H9 (cell line): ENCODE measurements at regions not wholly inside any gene's neighbourhood (a gene's known extent, or its start where the extent isn't known, plus 50 kb on each side); places are given as distances from the start of the nearest gene placed in this dataset.

Source experiments
- DNase-seq: peaks from one replicate; pipeline ENCODE4 v3.0.0-alpha.2; 2017
- H2AFZ ChIP-seq: one replicate; pipeline ENCODE4 v1.6.1; 2013; ENCODE audit warnings: mild to moderate bottlenecking, low read length, control low read depth, moderate library complexity
- H2AK5ac ChIP-seq: 2 replicates; pipeline ENCODE4 v1.6.1; 2013; ENCODE audit warnings: low read length, control low read depth, mixed read lengths; ENCODE audit not compliant: insufficient read length
- H2BK120ac ChIP-seq: one replicate; pipeline ENCODE4 v1.6.1; 2013; ENCODE audit warnings: low read depth, mild to moderate bottlenecking, low read length, control low read depth, inconsistent platforms; ENCODE audit not compliant: poor library complexity, severe bottlenecking
- H2BK12ac ChIP-seq: 2 replicates; pipeline ENCODE4 v1.6.1; 2013; ENCODE audit warnings: low read length, control low read depth, mixed read lengths, low read depth; ENCODE audit not compliant: insufficient read length
- H2BK15ac ChIP-seq: 2 replicates; pipeline ENCODE4 v1.6.1; 2013; ENCODE audit warnings: low read depth, low read length, control low read depth
- H2BK20ac ChIP-seq: one replicate; pipeline ENCODE4 v1.6.1; 2013; ENCODE audit warnings: low read depth, mild to moderate bottlenecking, low read length, control low read depth, inconsistent platforms; ENCODE audit not compliant: poor library complexity, severe bottlenecking
- H2BK5ac ChIP-seq: 2 replicates; pipeline ENCODE4 v1.6.1; 2013; ENCODE audit warnings: low read length, control low read depth, mixed read lengths; ENCODE audit not compliant: insufficient read length
- H3K14ac ChIP-seq: 2 replicates; pipeline ENCODE4 v1.6.1; 2013; ENCODE audit warnings: low read length, control low read depth; ENCODE audit not compliant: insufficient read depth
- H3K18ac ChIP-seq: 2 replicates; pipeline ENCODE4 v1.6.1; 2013; ENCODE audit warnings: low read depth, mild to moderate bottlenecking, mixed read lengths, low read length, control low read depth; ENCODE audit not compliant: insufficient read length
- H3K23ac ChIP-seq: 2 replicates; pipeline ENCODE4 v1.6.1; 2013; ENCODE audit warnings: low read length, control low read depth, mixed read lengths, low read depth; ENCODE audit not compliant: insufficient read length
- H3K23me2 ChIP-seq: 2 replicates; pipeline ENCODE4 v1.6.1; 2013; ENCODE audit warnings: low read depth, mild to moderate bottlenecking, mixed read lengths, low read length, control low read depth; ENCODE audit not compliant: insufficient read length, poor library complexity, severe bottlenecking
- H3K27ac ChIP-seq: 2 replicates; pipeline ENCODE4 v1.5.1; 2013; ENCODE audit warnings: low read length, control low read depth, mixed read lengths, low read depth; ENCODE audit not compliant: insufficient read length
- H3K27me3 ChIP-seq: 2 replicates; pipeline ENCODE4 v1.6.1; 2013; ENCODE audit warnings: low read length, control low read depth, inconsistent platforms; ENCODE audit not compliant: insufficient read depth
- H3K4ac ChIP-seq: 2 replicates; pipeline ENCODE4 v1.6.1; 2013; ENCODE audit warnings: low read depth, mild to moderate bottlenecking, control low read depth, inconsistent platforms, low read length, moderate library complexity
- H3K4me1 ChIP-seq: 2 replicates; pipeline ENCODE4 v1.6.1; 2013; ENCODE audit warnings: low read length, control low read depth, inconsistent platforms; ENCODE audit not compliant: insufficient read depth
- H3K4me2 ChIP-seq: 2 replicates; pipeline ENCODE4 v1.6.1; 2013; ENCODE audit warnings: low read length, control low read depth, mixed read lengths; ENCODE audit not compliant: insufficient read length, insufficient read depth
- H3K56ac ChIP-seq: 2 replicates; pipeline ENCODE4 v1.6.1; 2013; ENCODE audit warnings: low read depth, mild to moderate bottlenecking, mixed read lengths, low read length, control low read depth; ENCODE audit not compliant: insufficient read length
- H3K79me1 ChIP-seq: 2 replicates; pipeline ENCODE4 v1.6.1; 2013; ENCODE audit warnings: low read depth, mild to moderate bottlenecking, moderate library complexity, low read length, control low read depth, inconsistent platforms; ENCODE audit not compliant: insufficient read depth, poor library complexity, severe bottlenecking
- H3K79me2 ChIP-seq: 2 replicates; pipeline ENCODE4 v1.6.1; 2013; ENCODE audit warnings: low read length, control low read depth, inconsistent platforms; ENCODE audit not compliant: insufficient read depth
- H3K9ac ChIP-seq: 2 replicates; pipeline ENCODE4 v1.6.1; 2013; ENCODE audit warnings: low read length, control low read depth, mixed read lengths; ENCODE audit not compliant: insufficient read length; ENCODE audit errors: extremely low read depth
- H3K9me3 ChIP-seq: one replicate; pipeline ENCODE4 v1.6.1; 2013; ENCODE audit warnings: low read depth, low read length, inconsistent platforms; ENCODE audit not compliant: control insufficient read depth
- H3T11ph ChIP-seq: one replicate; pipeline ENCODE4 v1.6.1; 2013; ENCODE audit warnings: mild to moderate bottlenecking, low read length, control low read depth, inconsistent platforms
- H4K20me1 ChIP-seq: one replicate; pipeline ENCODE4 v1.6.1; 2013; ENCODE audit not compliant: control insufficient read depth, insufficient read length, insufficient read depth
- H4K5ac ChIP-seq: 2 replicates; pipeline ENCODE4 v1.6.1; 2013; ENCODE audit warnings: low read depth, mild to moderate bottlenecking, mixed read lengths, low read length, control low read depth; ENCODE audit not compliant: insufficient read length
- H4K8ac ChIP-seq: replicated peaks from 2 replicates; pipeline ENCODE4 v1.6.1; 2013; ENCODE audit warnings: low read length, control low read depth, mixed read lengths, low read depth; ENCODE audit not compliant: insufficient read length
- H4K91ac ChIP-seq: 2 replicates; pipeline ENCODE4 v1.6.1; 2013; ENCODE audit warnings: low read depth, mild to moderate bottlenecking, moderate library complexity, mixed read lengths, low read length, control low read depth; ENCODE audit not compliant: insufficient read length
- H3K27ac Mint-ChIP-seq, 3 experiments: 2 replicates in 2 of 3; 3 replicates in 1 of 3; pipeline ENCODE4 v1.8.0; 2020 to 2021; ENCODE audit warnings: mixed read lengths in 3 of 3, mild to moderate bottlenecking in 1 of 3, moderate library complexity in 1 of 3
- H3K27me3 Mint-ChIP-seq: 2 replicates; pipeline ENCODE4 v1.8.0; 2021; ENCODE audit warnings: low read depth, mild to moderate bottlenecking, moderate library complexity, mixed read lengths
- H3K36me3 Mint-ChIP-seq, 3 experiments: 2 replicates in 2 of 3; 3 replicates in 1 of 3; pipeline ENCODE4 v1.8.0; 2020 to 2021; ENCODE audit warnings: low read depth in 3 of 3, mixed read lengths in 3 of 3; ENCODE audit not compliant: insufficient read depth in 1 of 3
- H3K4me1 Mint-ChIP-seq, 2 experiments: 2 replicates each; pipeline ENCODE4 v1.8.0; 2020; ENCODE audit warnings: mixed read lengths in 2 of 2
- H3K4me3 Mint-ChIP-seq, 2 experiments: 2 replicates in 1 of 2; 3 replicates in 1 of 2; pipeline ENCODE4 v1.8.0; 2020 to 2021; ENCODE audit warnings: mild to moderate bottlenecking in 2 of 2, mixed read lengths in 2 of 2, moderate library complexity in 1 of 2
- H3K9me3 Mint-ChIP-seq, 2 experiments: 2 replicates in 1 of 2; 3 replicates in 1 of 2; pipeline ENCODE4 v1.8.0; 2020; ENCODE audit warnings: mild to moderate bottlenecking in 2 of 2, mixed read lengths in 2 of 2, moderate library complexity in 1 of 2
- WGBS: extraction: QIAGEN DNeasy Blood & Tissue Kit; methylation state at CpG from one replicate; pipeline ENCODE4 v1.1.7; 2013; ENCODE audit warnings: missing lambda C conversion rate, low lambda C conversion rate, mixed read lengths; ENCODE audit not compliant: insufficient read length; ENCODE audit errors: extremely low coverage; 5-methylcytosine and 5-hydroxymethylcytosine counted together
- TF ChIP-seq, protein P1 (sequence below): fragments of 200-600 bp; sonication (generic); conservative IDR thresholded peaks from 3 replicates; pipeline ENCODE4 v1.8.0; 2021; ENCODE audit warnings: antibody characterized with exemption, mild to moderate bottlenecking

DNA sequence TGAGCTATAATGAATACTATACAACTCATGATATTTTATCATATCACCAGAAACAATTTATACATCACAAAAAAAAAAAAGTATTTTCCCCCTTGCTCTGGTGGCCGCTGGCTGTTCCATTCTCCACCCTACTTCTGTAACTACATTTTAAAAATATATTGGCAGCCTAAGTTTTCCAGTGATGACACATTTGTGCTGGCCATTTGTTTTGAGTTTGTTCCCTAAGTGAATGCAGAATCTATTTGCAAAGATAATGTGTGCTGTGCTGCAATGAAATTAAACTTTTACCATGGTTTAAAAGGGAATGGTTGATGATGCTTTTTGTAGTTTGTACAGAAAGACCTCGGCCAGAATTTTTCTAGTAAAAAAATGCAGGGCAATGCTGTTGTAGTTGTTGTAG is 1092.8 kb downstream of the TMTC2 start:
- H4K8ac ChIP-seq: no peak overlapping the region
- Mint-ChIP-seq H3K27me3 (no peaks in the 10 kb centered on the region), H3K36me3 (peaks cover 0 to 6% (median 0%) of the 10 kb centered on the region in 3 experiments; a peak in 1 of 7 replicates), H3K27ac (no peak overlapping the region), H3K4me3 (no peak overlapping the region), H3K4me1 (peaks cover 4 to 5% of the 10 kb centered on the region in 2 experiments), H3K9me3 (peaks cover 1 to 6% of the 10 kb centered on the region in 2 experiments; a peak in 3 of 5 replicates)
- H3K27ac ChIP-seq: no peak overlapping the region
- H2BK120ac ChIP-seq: no peak overlapping the region
- no peaks in the 10 kb centered on the region for H3K9me3 ChIP-seq
- H3K79me1 ChIP-seq: no peaks in the 10 kb centered on the region
- H3K27me3 ChIP-seq: no peaks in the 10 kb centered on the region
- H2BK5ac ChIP-seq: no peak overlapping the region
- H3K9ac ChIP-seq: no peak overlapping the region
- no peak overlapping the region for H3K14ac ChIP-seq
- H2BK20ac ChIP-seq: no peak overlapping the region
- H3K4ac ChIP-seq: no peak overlapping the region
- H2BK12ac ChIP-seq: no peak overlapping the region
- H3T11ph ChIP-seq: no peak overlapping the region
- no peak for DNase-seq
- H4K91ac ChIP-seq: no peak overlapping the region
- H3K23me2 ChIP-seq: no peaks in the 10 kb centered on the region
- H2AK5ac ChIP-seq: no peak overlapping the region
- WGBS: no CpG with 5 or more reads among the region's 2 CpGs
- H2AFZ ChIP-seq: no peak overlapping the region
- H2BK15ac ChIP-seq: no peak overlapping the region
- H3K23ac ChIP-seq: no peak overlapping the region
- no peaks in the 10 kb centered on the region for H3K79me2 ChIP-seq
- no peaks in the 10 kb centered on the region for H4K20me1 ChIP-seq
- H4K5ac ChIP-seq: no peak overlapping the region
- no peaks in the 10 kb centered on the region for H3K4me1 ChIP-seq
- TF ChIP-seq, protein P1, sequence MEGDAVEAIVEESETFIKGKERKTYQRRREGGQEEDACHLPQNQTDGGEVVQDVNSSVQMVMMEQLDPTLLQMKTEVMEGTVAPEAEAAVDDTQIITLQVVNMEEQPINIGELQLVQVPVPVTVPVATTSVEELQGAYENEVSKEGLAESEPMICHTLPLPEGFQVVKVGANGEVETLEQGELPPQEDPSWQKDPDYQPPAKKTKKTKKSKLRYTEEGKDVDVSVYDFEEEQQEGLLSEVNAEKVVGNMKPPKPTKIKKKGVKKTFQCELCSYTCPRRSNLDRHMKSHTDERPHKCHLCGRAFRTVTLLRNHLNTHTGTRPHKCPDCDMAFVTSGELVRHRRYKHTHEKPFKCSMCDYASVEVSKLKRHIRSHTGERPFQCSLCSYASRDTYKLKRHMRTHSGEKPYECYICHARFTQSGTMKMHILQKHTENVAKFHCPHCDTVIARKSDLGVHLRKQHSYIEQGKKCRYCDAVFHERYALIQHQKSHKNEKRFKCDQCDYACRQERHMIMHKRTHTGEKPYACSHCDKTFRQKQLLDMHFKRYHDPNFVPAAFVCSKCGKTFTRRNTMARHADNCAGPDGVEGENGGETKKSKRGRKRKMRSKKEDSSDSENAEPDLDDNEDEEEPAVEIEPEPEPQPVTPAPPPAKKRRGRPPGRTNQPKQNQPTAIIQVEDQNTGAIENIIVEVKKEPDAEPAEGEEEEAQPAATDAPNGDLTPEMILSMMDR: no peak
- H3K4me2 ChIP-seq: no peak overlapping the region
- H3K18ac ChIP-seq: no peak overlapping the region
- no peak overlapping the region for H3K56ac ChIP-seq
